LNCaP clone FGC (cell line): ENCODE measurements at regions not wholly inside any gene's neighbourhood (a gene's known extent, or its start where the extent isn't known, plus 50 kb on each side); places are given as distances from the start of the nearest gene placed in this dataset.
"Not testable (repeated sequence)": the region's sequence is repeated elsewhere in the genome, so short reads cannot be mapped to it uniquely, and the experiment has no call there.

Experiments used
- DNase-seq: peaks from one replicate; pipeline ENCODE4 v3.0.0-alpha.2; 2011; ENCODE audit warnings: low read depth
- H3K4me3 ChIP-seq: 2 replicates; pipeline ENCODE4 v1.5.1; 2011; ENCODE audit warnings: mild to moderate bottlenecking, low read depth, low read length, control low read depth
- CTCF ChIP-seq: IDR thresholded peaks from 2 replicates; pipeline ENCODE4 v1.5.1; 2012; ENCODE audit warnings: mild to moderate bottlenecking; ENCODE audit not compliant: control insufficient read depth, insufficient read depth; ENCODE audit errors: extremely low read depth

GRCh38 chr7:131826960-131827359 lies 270.5 kb upstream of the PODXL start:
- TF ChIP-seq CTCF, result no peak
- H3K4me3 ChIP-seq, result no peak overlapping the region
- DNase-seq, result no peak

- H3K4me3 ChIP-seq, DNase-seq: not testable (repeated sequence)
These were observed 267.6 kb upstream of the PODXL start for GRCh38 chr7:131823961-131824440.

- TF ChIP-seq CTCF, result no peak
- DNase-seq, result no peak
- H3K4me3 ChIP-seq, result no peak overlapping the region
These were observed 263.5 kb upstream of the PODXL start for GRCh38 chr7:131819891-131820290.

- H3K4me3 ChIP-seq, result no peak overlapping the region
- no peak for DNase-seq
- TF ChIP-seq CTCF, result no peak
These were observed 260.1 kb upstream of the PODXL start for GRCh38 chr7:131816391-131817007.

GRCh38 chr7:131808736-131809135 lies 252.3 kb upstream of the PODXL start:
- DNase-seq, result no peak
- TF ChIP-seq CTCF, result no peak
- H3K4me3 ChIP-seq, result no peak overlapping the region

- not testable (repeated sequence) for H3K4me3 ChIP-seq, DNase-seq
These were observed 251.7 kb upstream of the PODXL start for GRCh38 chr7:131808156-131808555.

GRCh38 chr7:131803816-131804215 lies 247.4 kb upstream of the PODXL start:
- DNase-seq, result no peak
- no peak for TF ChIP-seq CTCF
- H3K4me3 ChIP-seq, result no peak overlapping the region

- H3K4me3 ChIP-seq, result no peak overlapping the region
- no peak for TF ChIP-seq CTCF
- no peak for DNase-seq
These were observed 245.9 kb upstream of the PODXL start for GRCh38 chr7:131802195-131802864.
